ENCODE measurements at regions not wholly inside any gene's neighbourhood (a gene's known extent, or its start where the extent isn't known, plus 50 kb on each side); places are given as distances from the start of the nearest gene placed in this dataset.
"Not testable (repeated sequence)": the region's sequence is repeated elsewhere in the genome, so short reads cannot be mapped to it uniquely, and the experiment has no call there.

DNA sequence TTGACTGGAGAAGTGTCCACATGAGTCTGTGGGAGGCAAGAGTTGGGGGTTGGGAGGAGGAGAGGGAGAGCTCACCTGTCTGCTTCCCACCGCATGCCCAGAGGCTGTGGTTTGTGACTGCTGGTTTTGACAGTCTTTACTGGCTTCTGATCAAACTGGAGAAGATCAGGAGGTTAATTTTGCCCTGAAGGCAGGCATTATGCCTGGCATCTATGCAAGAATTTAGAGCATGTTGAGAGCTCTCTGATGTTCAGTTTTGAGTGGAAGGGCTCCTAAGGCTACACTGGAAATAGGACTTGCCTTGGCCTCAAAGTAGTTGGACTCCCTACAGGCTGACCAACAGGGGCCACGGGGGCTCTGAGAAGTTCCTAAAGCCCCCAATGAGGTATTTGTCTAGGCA, 101.6 kb downstream of the TLR5 start:
- Histone ChIP-seq H3K4me1 (no peaks in the 10 kb centered on the region), H3K27ac (no peak overlapping the region), H3K4me3 (no peak overlapping the region), H3K36me3 (no peaks in the 10 kb centered on the region), H3K9me3 (no peaks in the 10 kb centered on the region), H3K27me3 (no peaks in the 10 kb centered on the region)
- no peak for DNase-seq (ENCODE audit: extremely low spot score in 2 of 2)
- intact Hi-C loops (cut with DNase I) = no loop called here
- TF ChIP-seq, protein P1, sequence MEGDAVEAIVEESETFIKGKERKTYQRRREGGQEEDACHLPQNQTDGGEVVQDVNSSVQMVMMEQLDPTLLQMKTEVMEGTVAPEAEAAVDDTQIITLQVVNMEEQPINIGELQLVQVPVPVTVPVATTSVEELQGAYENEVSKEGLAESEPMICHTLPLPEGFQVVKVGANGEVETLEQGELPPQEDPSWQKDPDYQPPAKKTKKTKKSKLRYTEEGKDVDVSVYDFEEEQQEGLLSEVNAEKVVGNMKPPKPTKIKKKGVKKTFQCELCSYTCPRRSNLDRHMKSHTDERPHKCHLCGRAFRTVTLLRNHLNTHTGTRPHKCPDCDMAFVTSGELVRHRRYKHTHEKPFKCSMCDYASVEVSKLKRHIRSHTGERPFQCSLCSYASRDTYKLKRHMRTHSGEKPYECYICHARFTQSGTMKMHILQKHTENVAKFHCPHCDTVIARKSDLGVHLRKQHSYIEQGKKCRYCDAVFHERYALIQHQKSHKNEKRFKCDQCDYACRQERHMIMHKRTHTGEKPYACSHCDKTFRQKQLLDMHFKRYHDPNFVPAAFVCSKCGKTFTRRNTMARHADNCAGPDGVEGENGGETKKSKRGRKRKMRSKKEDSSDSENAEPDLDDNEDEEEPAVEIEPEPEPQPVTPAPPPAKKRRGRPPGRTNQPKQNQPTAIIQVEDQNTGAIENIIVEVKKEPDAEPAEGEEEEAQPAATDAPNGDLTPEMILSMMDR (IDR thresholded peaks at IDR 0.05) = no peak
- no peak for TF ChIP-seq POLR2AphosphoS5 (IDR thresholded peaks at IDR 0.05; ENCODE audit: insufficient read depth in 1 of 2, low read depth in 1 of 2)

DNA sequence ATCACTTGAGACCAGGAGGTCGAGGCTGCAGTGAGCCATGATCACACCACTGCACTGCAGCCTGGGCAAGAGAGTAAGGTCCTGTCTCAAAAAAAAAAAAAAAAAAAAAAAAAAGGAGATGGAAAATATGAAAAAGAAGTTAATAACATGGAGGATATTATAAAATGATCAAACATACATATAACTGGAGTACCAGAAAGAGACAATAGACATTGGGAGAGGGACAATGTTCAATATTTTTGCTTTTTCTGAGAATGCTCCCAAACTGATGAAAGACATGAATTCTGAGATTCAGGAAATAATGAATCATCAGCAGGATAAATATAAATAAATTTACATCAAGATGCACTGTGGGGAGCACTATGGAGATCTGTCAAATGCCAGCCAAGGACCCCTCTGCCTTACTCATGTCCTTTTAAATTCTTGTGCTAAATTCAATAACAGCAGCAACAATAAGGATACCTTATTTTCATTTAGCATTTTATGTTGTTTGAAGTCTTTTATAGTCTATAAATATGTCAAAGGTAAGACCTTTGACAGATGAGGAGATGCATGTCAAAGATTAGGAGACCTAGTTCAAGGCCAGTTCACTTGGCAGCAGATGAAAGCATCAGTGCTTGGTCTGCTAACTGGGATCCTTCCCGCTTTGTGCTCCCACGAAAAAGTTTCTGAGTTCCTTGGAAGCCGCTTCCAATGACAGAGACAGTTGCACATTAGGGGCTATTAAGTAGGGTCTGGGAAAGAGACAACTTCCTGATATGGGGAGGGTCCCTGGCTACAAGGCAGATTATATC, 97.7 kb downstream of the TLR5 start:
- no peak overlapping the region for H3K4me3 ChIP-seq
- TF ChIP-seq POLR2AphosphoS5 (IDR thresholded peaks at IDR 0.05; ENCODE audit: insufficient read depth in 1 of 2, low read depth in 1 of 2) (no peak), POLR2A (IDR thresholded peaks at IDR 0.05) (no peak)
- TF ChIP-seq, protein P1 (IDR thresholded peaks at IDR 0.05) = no peak
- no peaks in the 10 kb centered on the region for H3K9me3 ChIP-seq
- no peaks in the 10 kb centered on the region for H3K27me3 ChIP-seq
- intact Hi-C loops (cut with DNase I) = no loop called here
- DNase-seq (ENCODE audit: extremely low spot score in 2 of 2) = no peak
- H3K36me3 ChIP-seq = no peaks in the 10 kb centered on the region
- no peaks in the 10 kb centered on the region for H3K4me1 ChIP-seq
- no peak overlapping the region for H3K27ac ChIP-seq

DNA sequence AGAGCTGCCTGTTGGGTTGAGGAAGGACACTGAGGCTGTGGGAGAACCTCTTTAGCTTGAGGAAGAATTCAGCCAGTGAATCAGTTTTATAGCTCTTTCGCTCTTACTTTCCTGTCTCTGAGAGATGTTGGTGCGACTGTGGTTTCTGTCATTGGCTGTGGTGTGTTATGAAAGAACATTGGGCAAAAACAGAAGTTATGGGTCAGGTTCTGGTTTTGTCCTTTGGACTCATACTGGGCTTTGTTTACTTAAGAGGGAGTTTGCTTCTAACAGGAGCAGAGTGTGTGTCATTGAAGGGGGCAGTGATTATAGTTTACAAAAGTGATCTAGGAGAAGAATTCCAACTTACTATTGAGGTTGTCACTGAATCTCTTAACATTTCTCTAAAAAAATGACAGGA, 97.0 kb downstream of the TLR5 start:
- intact Hi-C loops (cut with DNase I) = no loop called here
- H3K27me3 ChIP-seq = no peaks in the 10 kb centered on the region
- H3K9me3 ChIP-seq = no peaks in the 10 kb centered on the region
- no peak overlapping the region for H3K27ac ChIP-seq
- no peaks in the 10 kb centered on the region for H3K36me3 ChIP-seq
- H3K4me3 ChIP-seq = no peak overlapping the region
- DNase-seq (ENCODE audit: extremely low spot score in 2 of 2) = no peak
- H3K4me1 ChIP-seq = no peaks in the 10 kb centered on the region
- TF ChIP-seq POLR2A (IDR thresholded peaks at IDR 0.05) (no peak), POLR2AphosphoS5 (IDR thresholded peaks at IDR 0.05; ENCODE audit: insufficient read depth in 1 of 2, low read depth in 1 of 2) (no peak)
- TF ChIP-seq, protein P1 (IDR thresholded peaks at IDR 0.05) = no peak

DNA sequence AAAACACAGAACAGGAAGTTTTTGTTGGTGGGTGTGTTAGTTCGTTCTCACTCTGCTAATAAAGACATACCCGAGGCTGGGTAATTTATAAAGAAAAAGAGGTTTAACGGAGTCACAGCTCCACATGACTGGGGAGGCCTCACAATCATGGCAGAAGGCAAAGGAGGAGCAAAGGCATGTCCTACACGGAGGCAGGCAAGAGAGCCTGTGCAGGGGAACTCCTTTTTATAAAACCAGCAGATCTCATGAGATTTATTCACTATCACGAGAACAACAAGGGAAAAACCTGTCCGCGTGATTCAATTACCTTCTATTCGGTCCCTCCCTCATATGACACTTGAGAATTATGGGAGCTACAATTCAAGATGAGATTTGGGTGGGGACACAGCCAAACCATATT, 96.6 kb downstream of the TLR5 start:
- H3K36me3 ChIP-seq; H3K4me1 ChIP-seq; H3K27me3 ChIP-seq; H3K4me3 ChIP-seq; DNase-seq (ENCODE audit: extremely low spot score in 2 of 2); intact Hi-C loops (cut with DNase I); H3K9me3 ChIP-seq; H3K27ac ChIP-seq: not testable (repeated sequence)

DNA sequence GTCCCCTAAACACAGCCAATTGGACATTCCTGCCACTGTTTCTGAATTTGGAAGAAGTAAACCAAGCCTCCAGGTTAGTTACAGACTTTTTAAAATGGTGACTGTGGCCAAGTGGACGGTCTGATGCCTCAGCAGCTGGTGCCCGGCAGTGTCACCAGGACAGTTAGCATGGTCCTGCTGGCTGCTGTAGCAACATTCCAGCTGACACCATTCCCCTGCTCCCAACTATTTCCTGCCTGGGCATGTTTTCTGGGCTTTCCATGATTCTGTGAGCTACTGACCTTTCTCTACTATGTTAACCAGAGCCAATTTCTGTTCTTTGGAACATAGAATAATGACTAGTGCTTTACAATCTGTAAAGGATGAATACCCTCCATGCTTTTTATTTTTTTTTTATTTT, 95.0 kb downstream of the TLR5 start:
- no peak for DNase-seq (ENCODE audit: extremely low spot score in 2 of 2)
- no peaks in the 10 kb centered on the region for H3K27me3 ChIP-seq
- H3K4me1 ChIP-seq = no peaks in the 10 kb centered on the region
- TF ChIP-seq POLR2AphosphoS5 (IDR thresholded peaks at IDR 0.05; ENCODE audit: insufficient read depth in 1 of 2, low read depth in 1 of 2) (no peak), POLR2A (IDR thresholded peaks at IDR 0.05) (no peak)
- TF ChIP-seq, protein P1 (IDR thresholded peaks at IDR 0.05) = no peak
- no peak overlapping the region for H3K4me3 ChIP-seq
- intact Hi-C loops (cut with DNase I) = no loop called here
- no peaks in the 10 kb centered on the region for H3K9me3 ChIP-seq
- H3K36me3 ChIP-seq = no peaks in the 10 kb centered on the region
- H3K27ac ChIP-seq = no peak overlapping the region

All from vagina (tissue), 2 donors.